ENCODE measurements at regions not wholly inside any gene's neighbourhood (a gene's known extent, or its start where the extent isn't known, plus 50 kb on each side); places are given as distances from the start of the nearest gene placed in this dataset.

GRCh38 chr7:85947767-85948166 is 695.9 kb upstream of the GRM3 start:
- TF ChIP-seq, protein P1, sequence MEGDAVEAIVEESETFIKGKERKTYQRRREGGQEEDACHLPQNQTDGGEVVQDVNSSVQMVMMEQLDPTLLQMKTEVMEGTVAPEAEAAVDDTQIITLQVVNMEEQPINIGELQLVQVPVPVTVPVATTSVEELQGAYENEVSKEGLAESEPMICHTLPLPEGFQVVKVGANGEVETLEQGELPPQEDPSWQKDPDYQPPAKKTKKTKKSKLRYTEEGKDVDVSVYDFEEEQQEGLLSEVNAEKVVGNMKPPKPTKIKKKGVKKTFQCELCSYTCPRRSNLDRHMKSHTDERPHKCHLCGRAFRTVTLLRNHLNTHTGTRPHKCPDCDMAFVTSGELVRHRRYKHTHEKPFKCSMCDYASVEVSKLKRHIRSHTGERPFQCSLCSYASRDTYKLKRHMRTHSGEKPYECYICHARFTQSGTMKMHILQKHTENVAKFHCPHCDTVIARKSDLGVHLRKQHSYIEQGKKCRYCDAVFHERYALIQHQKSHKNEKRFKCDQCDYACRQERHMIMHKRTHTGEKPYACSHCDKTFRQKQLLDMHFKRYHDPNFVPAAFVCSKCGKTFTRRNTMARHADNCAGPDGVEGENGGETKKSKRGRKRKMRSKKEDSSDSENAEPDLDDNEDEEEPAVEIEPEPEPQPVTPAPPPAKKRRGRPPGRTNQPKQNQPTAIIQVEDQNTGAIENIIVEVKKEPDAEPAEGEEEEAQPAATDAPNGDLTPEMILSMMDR (IDR thresholded peaks at IDR 0.05) = no peak
- TF ChIP-seq POLR2A (IDR thresholded peaks at IDR 0.05) (no peak), POLR2AphosphoS5 (IDR thresholded peaks at IDR 0.05) (no peak)

Measured in breast epithelium (tissue), 3 donors.